HCT116 (cell line): ENCODE measurements at regions not wholly inside any gene's neighbourhood (a gene's known extent, or its start where the extent isn't known, plus 50 kb on each side); places are given as distances from the start of the nearest gene placed in this dataset.

Experiments used
- ATAC-seq: fragments of 200-7000 bp; cut with Tn5 transposase; 2 replicates; pipeline ENCODE4 v1.9.1; 2020; ENCODE audit warnings: mild to moderate bottlenecking, moderate library complexity
- BruUV-seq: library from RNA; stranded (reverse); fragments of 400-500 nt; replicated peaks from 2 replicates; lab custom pipeline; 2021; lab: Mats Ljungman, UMichigan
- CTCF ChIA-PET: fragments of 300-600 bp; sonication (Branson Sonifier 250); formaldehyde crosslinking; loops from one replicate; lab custom pipeline; 2021; ENCODE audit warnings: antibody characterized with exemption; lab: Charles Lee
- POLR2A ChIA-PET: fragments of 300-600, 350-600 bp; sonication (Branson Sonifier 250); formaldehyde crosslinking; loops from one replicate; lab custom pipeline; 2021; ENCODE audit warnings: antibody characterized with exemption; lab: Charles Lee
- RAD21 ChIA-PET, 2 experiments: fragments of 300-600 bp; sonication (Branson Sonifier 250); formaldehyde crosslinking; loops; one replicate each; lab custom pipeline; 2023; ENCODE audit warnings: low total read pairs in 2 of 2; ENCODE audit not compliant: uncharacterized antibody in 2 of 2, unreplicated experiment in 2 of 2, low non-redundant PET in 1 of 2; lab: Charles Lee
- DNase-seq: peaks from one replicate; pipeline ENCODE4 v3.0.0-alpha.2; 2010; ENCODE audit warnings: low read depth, low spot score
- H2AFZ ChIP-seq: fragments of 200-600 bp; shearing (Covaris generic), sonication (generic); 2 replicates; pipeline ENCODE4 v1.6.1; 2017; ENCODE audit warnings: low read depth, mixed run types, mixed read lengths, antibody characterized with exemption, low read length; ENCODE audit not compliant: poor library complexity, severe bottlenecking
- H3K27ac ChIP-seq: 2 replicates; pipeline ENCODE4 v1.5.1; 2012; ENCODE audit warnings: low read depth, low read length
- H3K27me3 ChIP-seq: fragments of 200-600 bp; sonication (generic); 2 replicates; pipeline ENCODE4 v1.6.1; 2016; ENCODE audit warnings: mixed run types, low read length, mixed read lengths; ENCODE audit not compliant: insufficient read depth
- H3K36me3 ChIP-seq, 2 experiments: fragments of 200-500 bp in 1 of 2; fragments of 200-600 bp in 1 of 2; sonication (Bioruptor generic) in 1 of 2; sonication (generic) in 1 of 2; 2 replicates each; pipeline versions ENCODE4 v1.5.1 to v1.6.1; 2014 to 2016; ENCODE audit warnings: low read length in 2 of 2, inconsistent platforms in 1 of 2, mixed read lengths in 1 of 2, mixed run types in 1 of 2; ENCODE audit not compliant: insufficient read depth in 2 of 2, control insufficient read depth in 1 of 2
- H3K4me1 ChIP-seq, 2 experiments: fragments of 200-600 bp in 1 of 2; sonication (generic) in 1 of 2; 2 replicates each; pipeline versions ENCODE4 v1.5.1 to v1.6.1; 2012 to 2017; ENCODE audit warnings: low read length in 2 of 2, inconsistent platforms in 1 of 2, mild to moderate bottlenecking in 1 of 2, mixed read lengths in 1 of 2, mixed run types in 1 of 2, moderate library complexity in 1 of 2; ENCODE audit not compliant: insufficient read depth in 2 of 2, control insufficient read depth in 1 of 2
- H3K4me2 ChIP-seq: fragments of 200-600 bp; sonication (generic); 2 replicates; pipeline ENCODE4 v1.6.1; 2017; ENCODE audit warnings: mixed run types, low read length, mixed read lengths
- H3K4me3 ChIP-seq, 2 experiments: fragments of 200-600 bp in 1 of 2; sonication (generic) in 1 of 2; replicated peaks in 1 of 2; 2 replicates each; pipeline ENCODE4 v1.5.1; 2011 to 2016; ENCODE audit warnings: low read length in 2 of 2, control low read depth in 1 of 2, low read depth in 1 of 2, mild to moderate bottlenecking in 1 of 2, mixed read lengths in 1 of 2, mixed run types in 1 of 2
- H3K79me2 ChIP-seq: fragments of 200-600 bp; sonication (generic); 2 replicates; pipeline ENCODE4 v1.6.1; 2017; ENCODE audit warnings: mild to moderate bottlenecking, mixed run types, low read length, moderate library complexity, mixed read lengths; ENCODE audit not compliant: insufficient read depth
- H3K9ac ChIP-seq: fragments of 200-600 bp; sonication (generic); 2 replicates; pipeline ENCODE4 v1.6.1; 2016; ENCODE audit warnings: low read length, mixed read lengths
- H3K9me2 ChIP-seq: fragments of 200-600 bp; sonication (generic), shearing (Covaris generic); 2 replicates; pipeline ENCODE4 v1.6.1; 2017; ENCODE audit warnings: mixed run types, mild to moderate bottlenecking, moderate library complexity; ENCODE audit not compliant: insufficient read depth
- H3K9me3 ChIP-seq, 2 experiments: fragments of 200-500 bp in 1 of 2; fragments of 200-600 bp in 1 of 2; sonication (Bioruptor generic) in 1 of 2; sonication (generic) in 1 of 2; 2 replicates each; pipeline ENCODE4 v1.6.1; 2014 to 2017; ENCODE audit warnings: low read length in 2 of 2, mixed read lengths in 2 of 2, inconsistent platforms in 1 of 2, low read depth in 1 of 2, mild to moderate bottlenecking in 1 of 2, mixed run types in 1 of 2, moderate library complexity in 1 of 2; ENCODE audit not compliant: control insufficient read depth in 1 of 2, insufficient read depth in 1 of 2
- H4K20me1 ChIP-seq: fragments of 200-600 bp; sonication (generic), shearing (Covaris generic); 2 replicates; pipeline ENCODE4 v1.6.1; 2017; ENCODE audit warnings: mixed run types, mild to moderate bottlenecking, moderate library complexity; ENCODE audit not compliant: insufficient read depth
- ATF3 ChIP-seq: IDR thresholded peaks from 2 replicates; pipeline ENCODE4 v1.6.1; 2012
- CBX3 ChIP-seq: IDR thresholded peaks from 2 replicates; pipeline ENCODE4 v1.6.1; 2012; ENCODE audit warnings: low read depth
- EGR1 ChIP-seq: IDR thresholded peaks from 2 replicates; pipeline ENCODE4 v1.6.1; 2012; ENCODE audit warnings: low read depth
- EZH2phosphoT487 ChIP-seq: fragments of 200-600 bp; IDR thresholded peaks from 2 replicates; pipeline ENCODE4 v1.6.1; 2018; ENCODE audit warnings: antibody characterized with exemption, borderline replicate concordance
- FOSL1 ChIP-seq: IDR thresholded peaks from 2 replicates; pipeline ENCODE4 v1.6.1; 2012; ENCODE audit warnings: low read depth
- TCF7L2 ChIP-seq: IDR thresholded peaks from 2 replicates; pipeline ENCODE4 v1.7.0; 2011; ENCODE audit warnings: borderline replicate concordance, inconsistent platforms; ENCODE audit not compliant: insufficient read depth, insufficient read length; ENCODE audit errors: extremely low read depth
- YY1 ChIP-seq: IDR thresholded peaks from 2 replicates; pipeline ENCODE4 v1.6.1; 2011; ENCODE audit warnings: low read length, low read depth, moderate library complexity, mild to moderate bottlenecking; ENCODE audit not compliant: insufficient replicate concordance; ENCODE audit errors: extremely low read depth
- intact Hi-C: fragments of 100-400 bp; cut with micrococcal nuclease; formaldehyde crosslinking; loops from 2 replicates; pipeline ENCODE4 v1.10.0; 2022

- Histone ChIP-seq H3K4me2 (no peak overlapping the region), H3K9me3 (peaks cover 0 to 5% of the 10 kb centered on the region in 2 experiments; a peak in 1 of 4 replicates)
- no peak for TF ChIP-seq EGR1
- no peak for TF ChIP-seq CBX3
- TF ChIP-seq EZH2phosphoT487 = no peak
- no peak for TF ChIP-seq ATF3
- TF ChIP-seq YY1 = no peak
- no peak for TF ChIP-seq TCF7L2
- TF ChIP-seq, all 23 proteins: peak for 0
- ChIA-PET POLR2A (no interaction called here), CTCF (no interaction called here), RAD21 (no interaction called here)
- no peak overlapping the region for H2AFZ ChIP-seq
- intact Hi-C loops = no loop called here
- no peaks in the 10 kb centered on the region for H3K9me2 ChIP-seq
- H3K9ac ChIP-seq = no peak overlapping the region
- H3K4me3 ChIP-seq = no peak overlapping the region
- no peak for DNase-seq
- no TSS peak for BruUV-seq
- no peaks in the 10 kb centered on the region for H3K36me3 ChIP-seq
- no peak for ATAC-seq
- H3K27ac ChIP-seq = no peak overlapping the region
- H3K79me2 ChIP-seq = no peaks in the 10 kb centered on the region
- no peaks in the 10 kb centered on the region for H4K20me1 ChIP-seq
- H3K4me1 ChIP-seq = no peaks in the 10 kb centered on the region
- H3K27me3 ChIP-seq = no peaks in the 10 kb centered on the region
These were observed 97.0 kb downstream of the FOXD1 start for GRCh38 chr5:73351593-73351992.

GRCh38 chr5:73346878-73347408 lies 101.6 kb downstream of the FOXD1 start:
- H3K9me3 ChIP-seq = peaks cover 0 to 5% of the 10 kb centered on the region in 2 experiments; a peak in 1 of 4 replicates
- no peak overlapping the region for H3K4me2 ChIP-seq
- ATAC-seq (no peak), DNase-seq (no peak)
- no peaks in the 10 kb centered on the region for H3K36me3 ChIP-seq
- TF ChIP-seq CBX3 (peak; percentile 85; the same call in 1 of the 2 replicates), FOSL1 (no peak)
- H3K9me2 ChIP-seq = no peaks in the 10 kb centered on the region
- H4K20me1 ChIP-seq = no peaks in the 10 kb centered on the region
- H2AFZ ChIP-seq = no peak overlapping the region
- BruUV-seq = no TSS peak
- H3K27me3 ChIP-seq = no peaks in the 10 kb centered on the region
- H3K9ac ChIP-seq = no peak overlapping the region
- ChIA-PET POLR2A (no interaction called here), CTCF (no interaction called here), RAD21 (no interaction called here)
- intact Hi-C loops = no loop called here
- H3K79me2 ChIP-seq = no peaks in the 10 kb centered on the region
- no peak overlapping the region for H3K4me3 ChIP-seq
- no peak overlapping the region for H3K27ac ChIP-seq
- H3K4me1 ChIP-seq = no peaks in the 10 kb centered on the region
